Heart left ventricle (tissue), 13 donors: ENCODE measurements at regions not wholly inside any gene's neighbourhood (a gene's known extent, or its start where the extent isn't known, plus 50 kb on each side); places are given as distances from the start of the nearest gene placed in this dataset.

ENCODE experiments used
- CTCF ChIP-seq, 12 donors: fragments of 200-600 bp; sonication (generic) in 4 of 12; IDR thresholded peaks; one replicate each; pipeline versions ENCODE4 v1.5.0 to v1.8.0; 2018 to 2022; ENCODE audit warnings: antibody characterized with exemption in 12 of 12, mild to moderate bottlenecking in 5 of 12
- POLR2A ChIP-seq, 2 donors: fragments of 450-650 bp; IDR thresholded peaks; one replicate each; pipeline ENCODE4 v1.6.1; 2017; ENCODE audit warnings: antibody characterized with exemption in 2 of 2, mild to moderate bottlenecking in 2 of 2, moderate library complexity in 2 of 2
- donor health status: ischemic (EF 13 %, LVEDD 7.1; RV severe dilation, severe dysfunction).
- donor health status: DM: no; HTN: yes; CAD: no.
- donor health status: DM: no; HTN: no; CAD: no.
- donor health status: ischemic (EF 25% LVEDD 6.9; RV normal size, moderate dysfunction).
- donor health status: ischemic (EF 25% LVEDD 5.7; RV mildly dilated, moderate dysfunction).
- donor health status: ischemic (EF 35%, LVEDD 5.7; RV mildly dilated, moderate dysfunction).
- donor health status: nonischemic (EF 11% LVEDD 7.7; RV severe dilation, severe dysfunction).
- donor health status: DM: yes; HTN: yes; CAD: no.
- donor health status: PGD.
- donor health status: ischemic (EF 29% LVEDD 5.4; RV normal size, mild dysfunction).
- donor health status: nonischemic (EF 23%, LVEDD 6.1; RV moderate dilation, normal function).

GRCh38 chr14:46091819-46092218 lies 559.8 kb downstream of the RPL10L start:
- TF ChIP-seq CTCF (IDR thresholded peaks at IDR 0.05) (no peak), POLR2A (IDR thresholded peaks at IDR 0.05) (no peak)
